Ovary (tissue), 3 donors: ENCODE measurements at regions not wholly inside any gene's neighbourhood (a gene's known extent, or its start where the extent isn't known, plus 50 kb on each side); places are given as distances from the start of the nearest gene placed in this dataset.

Source experiments
- EP300 ChIP-seq: sonication (generic); formaldehyde crosslinking; IDR thresholded peaks from one replicate; pipeline ENCODE4 v1.6.1; 2017; ENCODE audit warnings: antibody characterized with exemption
- POLR2A ChIP-seq: fragments of 450-650 bp; IDR thresholded peaks from one replicate; pipeline ENCODE4 v1.6.1; 2017; ENCODE audit warnings: antibody characterized with exemption, mild to moderate bottlenecking, moderate library complexity
- TF ChIP-seq, protein P1 (sequence below), 3 donors: fragments of 450-650 bp in 2 of 3; fragments of 200-600 bp in 1 of 3; IDR thresholded peaks; one replicate each; pipeline versions ENCODE4 v1.5.1 to v1.8.0; 2016 to 2022; ENCODE audit warnings: antibody characterized with exemption in 3 of 3, mild to moderate bottlenecking in 1 of 3
- donor health status: DM: no; HTN: no; CAD: no.

DNA sequence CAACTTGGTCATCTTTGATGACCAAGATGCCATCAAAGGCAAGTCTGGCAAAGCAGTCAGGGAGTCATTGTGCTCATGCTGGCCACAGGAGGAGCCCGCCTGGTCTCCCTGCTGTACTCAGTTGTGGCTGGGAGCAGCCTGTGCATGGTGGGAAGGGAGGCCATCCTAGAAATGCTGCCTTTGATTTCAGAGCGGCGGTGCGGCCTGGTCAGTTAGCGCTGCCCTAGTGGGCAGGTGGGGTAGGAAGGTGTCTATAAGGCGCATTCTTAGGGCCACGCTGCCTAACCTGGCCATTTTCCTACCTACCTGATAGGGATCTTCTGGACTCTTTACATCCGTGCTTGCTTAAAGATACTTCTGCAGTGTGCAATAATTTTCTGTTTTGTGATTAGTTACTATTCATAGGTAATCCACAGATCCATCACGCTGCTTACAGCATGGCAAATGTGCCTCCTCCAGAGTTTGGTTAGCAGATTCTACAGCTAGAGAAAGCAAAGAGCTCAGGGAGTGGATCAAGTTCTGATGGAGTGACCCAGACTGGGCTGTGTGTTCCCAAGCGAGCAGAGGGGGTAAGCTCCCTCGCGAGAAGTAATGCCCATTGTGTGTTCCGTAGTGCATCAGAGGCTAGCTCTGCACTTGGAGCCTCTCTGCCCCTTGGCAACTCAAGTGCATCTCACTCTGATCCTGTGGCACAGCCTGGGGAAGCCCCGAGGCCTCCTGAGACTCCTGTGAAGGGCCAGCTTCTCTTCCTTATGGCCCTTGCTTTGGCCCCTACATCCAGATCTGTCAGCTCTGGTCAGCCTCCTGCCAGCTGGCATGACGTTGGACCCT is 970.1 kb upstream of the ZNF722 start:
- TF ChIP-seq, protein P1, sequence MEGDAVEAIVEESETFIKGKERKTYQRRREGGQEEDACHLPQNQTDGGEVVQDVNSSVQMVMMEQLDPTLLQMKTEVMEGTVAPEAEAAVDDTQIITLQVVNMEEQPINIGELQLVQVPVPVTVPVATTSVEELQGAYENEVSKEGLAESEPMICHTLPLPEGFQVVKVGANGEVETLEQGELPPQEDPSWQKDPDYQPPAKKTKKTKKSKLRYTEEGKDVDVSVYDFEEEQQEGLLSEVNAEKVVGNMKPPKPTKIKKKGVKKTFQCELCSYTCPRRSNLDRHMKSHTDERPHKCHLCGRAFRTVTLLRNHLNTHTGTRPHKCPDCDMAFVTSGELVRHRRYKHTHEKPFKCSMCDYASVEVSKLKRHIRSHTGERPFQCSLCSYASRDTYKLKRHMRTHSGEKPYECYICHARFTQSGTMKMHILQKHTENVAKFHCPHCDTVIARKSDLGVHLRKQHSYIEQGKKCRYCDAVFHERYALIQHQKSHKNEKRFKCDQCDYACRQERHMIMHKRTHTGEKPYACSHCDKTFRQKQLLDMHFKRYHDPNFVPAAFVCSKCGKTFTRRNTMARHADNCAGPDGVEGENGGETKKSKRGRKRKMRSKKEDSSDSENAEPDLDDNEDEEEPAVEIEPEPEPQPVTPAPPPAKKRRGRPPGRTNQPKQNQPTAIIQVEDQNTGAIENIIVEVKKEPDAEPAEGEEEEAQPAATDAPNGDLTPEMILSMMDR (IDR thresholded peaks at IDR 0.05): no peak
- TF ChIP-seq EP300 (no peak), POLR2A (no peak)
